Keratinocyte (primary cell): ENCODE measurements at regions not wholly inside any gene's neighbourhood (a gene's known extent, or its start where the extent isn't known, plus 50 kb on each side); places are given as distances from the start of the nearest gene placed in this dataset.
A peak's percentile ranks its signal among the peaks of the same experiment; 100 is the strongest.

Experiments
- DNase-seq: peaks from one replicate; pipeline ENCODE4 v3.0.0-alpha.2; 2011; ENCODE audit warnings: low read depth, missing footprints, low spot score
- FAIRE-seq: peaks from 2 replicates; lab custom pipeline; 2011; peaks lifted over from hg19 to GRCh38; lab: Jason Lieb, UNC
- H2AFZ ChIP-seq: 2 replicates; pipeline ENCODE4 v1.6.0; 2012; ENCODE audit warnings: low read length, control low read depth, inconsistent platforms; ENCODE audit not compliant: control insufficient read depth
- H3K27ac ChIP-seq: 2 replicates; pipeline ENCODE4 v1.5.1; 2011; ENCODE audit warnings: low read length; ENCODE audit not compliant: control insufficient read depth, insufficient read depth
- H3K27me3 ChIP-seq: 3 replicates; pipeline ENCODE4 v1.6.0; 2011; ENCODE audit warnings: low read length; ENCODE audit not compliant: control insufficient read depth, insufficient read depth; ENCODE audit errors: extremely low read depth
- H3K36me3 ChIP-seq, 2 experiments: 2 replicates in 1 of 2; 3 replicates in 1 of 2; pipeline ENCODE4 v1.5.1; 2011; ENCODE audit warnings: low read length in 2 of 2, mild to moderate bottlenecking in 1 of 2; ENCODE audit not compliant: control insufficient read depth in 2 of 2, insufficient read depth in 2 of 2; ENCODE audit errors: extremely low read depth in 1 of 2
- H3K4me1 ChIP-seq: 3 replicates; pipeline ENCODE4 v1.5.1; 2011; ENCODE audit warnings: low read length; ENCODE audit not compliant: control insufficient read depth, insufficient read depth; ENCODE audit errors: extremely low read depth
- H3K4me2 ChIP-seq: 3 replicates; pipeline ENCODE4 v1.6.0; 2011; ENCODE audit warnings: low read depth, low read length; ENCODE audit not compliant: control insufficient read depth, insufficient read depth; ENCODE audit errors: extremely low read depth
- H3K4me3 ChIP-seq, 3 experiments: fragments of 200-600 bp in 1 of 3; sonication (generic) in 1 of 3; 2 replicates in 2 of 3; 3 replicates in 1 of 3; pipeline ENCODE4 v1.5.1; 2011 to 2016; ENCODE audit warnings: low read length in 3 of 3, mild to moderate bottlenecking in 3 of 3, control low read depth in 2 of 3, inconsistent platforms in 1 of 3, low read depth in 1 of 3, mixed read lengths in 1 of 3, mixed run types in 1 of 3, moderate library complexity in 1 of 3; ENCODE audit not compliant: control insufficient read depth in 2 of 3, insufficient read depth in 2 of 3; ENCODE audit errors: extremely low read depth in 1 of 3
- H3K79me2 ChIP-seq: 2 replicates; pipeline ENCODE4 v1.6.0; 2012; ENCODE audit warnings: low read length; ENCODE audit not compliant: control insufficient read depth, insufficient read depth
- H3K9ac ChIP-seq: 3 replicates; pipeline ENCODE4 v1.6.0; 2011; ENCODE audit warnings: low read length; ENCODE audit not compliant: control insufficient read depth, insufficient read depth; ENCODE audit errors: extremely low read depth
- H3K9me1 ChIP-seq: 3 replicates; pipeline ENCODE4 v1.6.0; 2011; ENCODE audit warnings: low read length; ENCODE audit not compliant: control insufficient read depth, insufficient read depth; ENCODE audit errors: extremely low read depth
- H3K9me3 ChIP-seq: 2 replicates; pipeline ENCODE4 v1.5.1; 2012; ENCODE audit warnings: low read depth, low read length; ENCODE audit not compliant: control insufficient read depth
- H4K20me1 ChIP-seq: 3 replicates; pipeline ENCODE4 v1.6.0; 2011; ENCODE audit warnings: low read length; ENCODE audit not compliant: control insufficient read depth, insufficient read depth; ENCODE audit errors: extremely low read depth
- CTCF ChIP-seq, 3 experiments: IDR thresholded peaks in 1 of 3; conservative IDR thresholded peaks in 1 of 3; optimal IDR thresholded peaks in 1 of 3; 2 replicates in 2 of 3; 3 replicates in 1 of 3; pipeline versions ENCODE3 to v1.5.1; 2011; ENCODE audit warnings: low read length in 3 of 3, mild to moderate bottlenecking in 3 of 3, moderate library complexity in 2 of 3, control low read depth in 1 of 3, inconsistent platforms in 1 of 3; ENCODE audit not compliant: insufficient read depth in 2 of 3; ENCODE audit errors: extremely low read depth in 1 of 3
- EZH2 ChIP-seq: IDR thresholded peaks from one replicate; pipeline ENCODE4 v1.6.1; 2012; ENCODE audit warnings: inconsistent platforms, mild to moderate bottlenecking, low read length, moderate library complexity
- dilution Hi-C: fragments of 300-500 bp; cut with MboI; formaldehyde crosslinking; loops from one replicate; pipeline ENCODE4 v1.7.0; 2020; ENCODE audit warnings: low sequenced_read_pairs; ENCODE audit not compliant: extremely low pct_ligation_motif_present

GRCh38 chr3:177598097-177598833, 401.0 kb upstream of the TBL1XR1 start:
- H3K4me2 ChIP-seq = peak overlapping the region; percentile 91
- peak overlapping the region; percentile 88 for H3K27ac ChIP-seq
- H3K9me1 ChIP-seq = no peaks in the 10 kb centered on the region
- H3K79me2 ChIP-seq = no peaks in the 10 kb centered on the region
- peaks cover 78% of the 10 kb centered on the region for H3K4me1 ChIP-seq
- no peaks in the 10 kb centered on the region for H3K27me3 ChIP-seq
- dilution Hi-C loops = no loop called here
- no peak for DNase-seq
- TF ChIP-seq CTCF (optimal IDR thresholded peaks at IDR 0.05 in 1 of 3, IDR thresholded peaks at IDR 0.05 in 1 of 3, conservative IDR thresholded peaks at IDR 0.05 in 1 of 3; ENCODE audit: extremely low read depth in 1 of 3, insufficient read depth in 2 of 3, low read length in 3 of 3) = no peak
- TF ChIP-seq EZH2 = no peak
- H2AFZ ChIP-seq = peak overlapping the region; percentile 57
- peak overlapping the region; percentile 63 for H3K9ac ChIP-seq
- H3K36me3 ChIP-seq = no peaks in the 10 kb centered on the region
- no peaks in the 10 kb centered on the region for H4K20me1 ChIP-seq
- peak overlapping the region in 1 of 3 experiments; percentile 32 for H3K4me3 ChIP-seq
- no peak for FAIRE-seq
- no peaks in the 10 kb centered on the region for H3K9me3 ChIP-seq

GRCh38 chr3:177599326-177599725, 402.0 kb upstream of the TBL1XR1 start:
- peak overlapping the region; percentile 3 for H3K27ac ChIP-seq
- DNase-seq = no peak

More at GRCh38 chr3:177599326-177599725, 402.0 kb upstream of the TBL1XR1 start:
- H3K4me2 ChIP-seq = peak overlapping the region; percentile 58
- no peak for FAIRE-seq
- no peaks in the 10 kb centered on the region for H3K36me3 ChIP-seq
- peak overlapping the region; percentile 66 for H2AFZ ChIP-seq
- H3K27me3 ChIP-seq = no peaks in the 10 kb centered on the region
- TF ChIP-seq CTCF (optimal IDR thresholded peaks at IDR 0.05 in 1 of 3, IDR thresholded peaks at IDR 0.05 in 1 of 3, conservative IDR thresholded peaks at IDR 0.05 in 1 of 3; ENCODE audit: extremely low read depth in 1 of 3, insufficient read depth in 2 of 3, low read length in 3 of 3) = no peak
- no peak for TF ChIP-seq EZH2
- no peaks in the 10 kb centered on the region for H3K9me3 ChIP-seq
- H3K79me2 ChIP-seq = no peaks in the 10 kb centered on the region
- H4K20me1 ChIP-seq = no peaks in the 10 kb centered on the region
- dilution Hi-C loops = no loop called here
- H3K9me1 ChIP-seq = no peaks in the 10 kb centered on the region
- peaks cover 77% of the 10 kb centered on the region for H3K4me1 ChIP-seq
- no peak overlapping the region for H3K9ac ChIP-seq
- no peak overlapping the region for H3K4me3 ChIP-seq
